HG03469 (cell line): ENCODE measurements at regions not wholly inside any gene's neighbourhood (a gene's known extent, or its start where the extent isn't known, plus 50 kb on each side); places are given as distances from the start of the nearest gene placed in this dataset.
A peak's percentile ranks its signal among the peaks of the same experiment; 100 is the strongest.

Experiments
- ATAC-seq: cut with Tn5 transposase; IDR thresholded peaks from one replicate; pipeline ENCODE4 v1.9.1; 2021; ENCODE audit warnings: mild to moderate bottlenecking, moderate library complexity, moderate number of reproducible peaks; ENCODE audit not compliant: unreplicated experiment

- ATAC-seq: no peak
Observed at GRCh38 chr1:194318790-194319280, 1132.4 kb upstream of the B3GALT2 start.

GRCh38 chr1:194309697-194310096 is 1123.3 kb upstream of the B3GALT2 start:
- no peak for ATAC-seq

GRCh38 chr1:194309269-194309668 is 1122.9 kb upstream of the B3GALT2 start:
- ATAC-seq: no peak

- ATAC-seq: no peak
Observed at GRCh38 chr1:194300776-194301175, 1114.4 kb upstream of the B3GALT2 start.

- no peak for ATAC-seq
Observed at GRCh38 chr1:194300340-194300739, 1113.9 kb upstream of the B3GALT2 start.

GRCh38 chr1:194298007-194298598 is 1111.7 kb upstream of the B3GALT2 start:
- no peak for ATAC-seq

- no peak for ATAC-seq
Observed at GRCh38 chr1:194297094-194297493, 1110.7 kb upstream of the B3GALT2 start.

- ATAC-seq: no peak
Observed at GRCh38 chr1:194296201-194296600, 1109.8 kb upstream of the B3GALT2 start.

- ATAC-seq: peak; percentile 94
Observed at GRCh38 chr1:194295685-194296084, 1109.3 kb upstream of the B3GALT2 start.

GRCh38 chr1:194293851-194294405 is 1107.5 kb upstream of the B3GALT2 start:
- ATAC-seq: no peak

- ATAC-seq: no peak
Observed at GRCh38 chr1:194292966-194293365, 1106.6 kb upstream of the B3GALT2 start.

GRCh38 chr1:194289569-194290266 is 1103.3 kb upstream of the B3GALT2 start:
- peak; percentile 96 for ATAC-seq

GRCh38 chr1:194288238-194288637 is 1101.8 kb upstream of the B3GALT2 start:
- no peak for ATAC-seq

- no peak for ATAC-seq
Observed at GRCh38 chr1:194281376-194281775, 1095.0 kb upstream of the B3GALT2 start.

- ATAC-seq: no peak
Observed at GRCh38 chr1:194280463-194280862, 1094.0 kb upstream of the B3GALT2 start.

- ATAC-seq: peak; percentile 91
Observed at GRCh38 chr1:194279975-194280374, 1093.6 kb upstream of the B3GALT2 start.

- peak; percentile 19 for ATAC-seq
Observed at GRCh38 chr1:194277927-194278326, 1091.5 kb upstream of the B3GALT2 start.

GRCh38 chr1:194273660-194274059 is 1087.2 kb upstream of the B3GALT2 start:
- ATAC-seq: no peak

GRCh38 chr1:194268839-194269238 is 1082.4 kb upstream of the B3GALT2 start:
- ATAC-seq: no peak

GRCh38 chr1:194267021-194267420 is 1080.6 kb upstream of the B3GALT2 start:
- no peak for ATAC-seq

GRCh38 chr1:194256010-194256409 is 1069.6 kb upstream of the B3GALT2 start:
- ATAC-seq: no peak

GRCh38 chr1:194252199-194252598 is 1065.8 kb upstream of the B3GALT2 start:
- ATAC-seq: no peak
